ENCODE measurements at regions not wholly inside any gene's neighbourhood (a gene's known extent, or its start where the extent isn't known, plus 50 kb on each side); places are given as distances from the start of the nearest gene placed in this dataset.

GRCh38 chr15:72940229-72940622 lies 112.0 kb upstream of the NEO1 start:
- TF ChIP-seq CTCF (conservative IDR thresholded peaks at IDR 0.05) (no peak), EZH2 (IDR thresholded peaks at IDR 0.05; ENCODE audit: low read depth) (no peak)
